HG03457 (cell line): ENCODE measurements at regions not wholly inside any gene's neighbourhood (a gene's known extent, or its start where the extent isn't known, plus 50 kb on each side); places are given as distances from the start of the nearest gene placed in this dataset.
"Not testable (repeated sequence)": the region's sequence is repeated elsewhere in the genome, so short reads cannot be mapped to it uniquely, and the experiment has no call there.

Experiments used
- ATAC-seq: cut with Tn5 transposase; IDR thresholded peaks from one replicate; pipeline ENCODE4 v1.9.1; 2021; ENCODE audit warnings: moderate number of reproducible peaks; ENCODE audit not compliant: unreplicated experiment

- ATAC-seq = no peak
Measured at GRCh38 chr18:5024741-5025140, 172.3 kb downstream of the AKAIN1 start.

GRCh38 chr18:5021558-5021957 is 175.5 kb downstream of the AKAIN1 start:
- ATAC-seq = no peak

- no peak for ATAC-seq
Measured at GRCh38 chr18:5015213-5015612, 181.8 kb downstream of the AKAIN1 start.

- ATAC-seq = not testable (repeated sequence)
Measured at GRCh38 chr18:5004031-5004820, 192.8 kb downstream of the AKAIN1 start.

GRCh38 chr18:4994710-4995109 is 202.3 kb downstream of the AKAIN1 start:
- ATAC-seq = no peak

GRCh38 chr18:4987452-4988405 is 209.3 kb downstream of the AKAIN1 start:
- no peak for ATAC-seq

GRCh38 chr18:4986677-4987076 is 210.4 kb downstream of the AKAIN1 start:
- no peak for ATAC-seq

- no peak for ATAC-seq
Measured at GRCh38 chr18:4986066-4986465, 211.0 kb downstream of the AKAIN1 start.

GRCh38 chr18:4961121-4961909 is 235.7 kb downstream of the AKAIN1 start:
- no peak for ATAC-seq

GRCh38 chr18:4960578-4960977 is 236.5 kb downstream of the AKAIN1 start:
- no peak for ATAC-seq

GRCh38 chr18:4931209-4931608 is 265.8 kb downstream of the AKAIN1 start:
- no peak for ATAC-seq

GRCh38 chr18:4921548-4921947 is 275.5 kb downstream of the AKAIN1 start:
- no peak for ATAC-seq

- not testable (repeated sequence) for ATAC-seq
Measured at GRCh38 chr18:4917509-4917908, 279.5 kb downstream of the AKAIN1 start.

- ATAC-seq = no peak
Measured at GRCh38 chr18:4908328-4908727, 288.7 kb downstream of the AKAIN1 start.

GRCh38 chr18:4906856-4907255 is 290.2 kb downstream of the AKAIN1 start:
- no peak for ATAC-seq

GRCh38 chr18:4888251-4889040 is 308.6 kb downstream of the AKAIN1 start:
- ATAC-seq = no peak

GRCh38 chr18:4878480-4878879 is 318.6 kb downstream of the AKAIN1 start:
- no peak for ATAC-seq

GRCh38 chr18:4871197-4871596 is 325.9 kb downstream of the AKAIN1 start:
- no peak for ATAC-seq

- ATAC-seq = no peak
Measured at GRCh38 chr18:4870177-4870773, 326.8 kb downstream of the AKAIN1 start.

- ATAC-seq = no peak
Measured at GRCh38 chr18:4869155-4869554, 327.9 kb downstream of the AKAIN1 start.
